ENCODE measurements at regions not wholly inside any gene's neighbourhood (a gene's known extent, or its start where the extent isn't known, plus 50 kb on each side); places are given as distances from the start of the nearest gene placed in this dataset.
"Not testable (repeated sequence)": the region's sequence is repeated elsewhere in the genome, so short reads cannot be mapped to it uniquely, and the experiment has no call there.

GRCh38 chr10:26367771-26368170, 70.4 kb upstream of the APBB1IP start:
- DNase-seq (ENCODE audit: low read depth), result peak; percentile 40

GRCh38 chr10:26368463-26368862, 69.7 kb upstream of the APBB1IP start:
- no peak for DNase-seq (ENCODE audit: low read depth)
- H3K4me3 ChIP-seq (replicated peaks; ENCODE audit: low read depth, low read length), result no peak overlapping the region
- no peak for TF ChIP-seq CTCF (IDR thresholded peaks at IDR 0.05; ENCODE audit: low read length, missing control alignments)

More at GRCh38 chr10:26367771-26368170, 70.4 kb upstream of the APBB1IP start:
- no peak for TF ChIP-seq CTCF (IDR thresholded peaks at IDR 0.05; ENCODE audit: low read length, missing control alignments)
- H3K4me3 ChIP-seq (replicated peaks; ENCODE audit: low read depth, low read length), result no peak overlapping the region

- no peak overlapping the region for H3K4me3 ChIP-seq (replicated peaks; ENCODE audit: low read depth, low read length)
- DNase-seq (ENCODE audit: low read depth), result no peak
- TF ChIP-seq CTCF (IDR thresholded peaks at IDR 0.05; ENCODE audit: low read length, missing control alignments), result no peak
These were observed 65.4 kb upstream of the APBB1IP start for GRCh38 chr10:26372513-26373354.

GRCh38 chr10:26374426-26374825, 63.7 kb upstream of the APBB1IP start:
- no peak for TF ChIP-seq CTCF (IDR thresholded peaks at IDR 0.05; ENCODE audit: low read length, missing control alignments)

GRCh38 chr10:26377224-26377810, 60.8 kb upstream of the APBB1IP start:
- DNase-seq (ENCODE audit: low read depth); H3K4me3 ChIP-seq (replicated peaks; ENCODE audit: low read depth, low read length): not testable (repeated sequence)

More at GRCh38 chr10:26374426-26374825, 63.7 kb upstream of the APBB1IP start:
- H3K4me3 ChIP-seq (replicated peaks; ENCODE audit: low read depth, low read length), result no peak overlapping the region
- no peak for DNase-seq (ENCODE audit: low read depth)

GRCh38 chr10:26378861-26379294, 59.3 kb upstream of the APBB1IP start:
- H3K4me3 ChIP-seq (replicated peaks; ENCODE audit: low read depth, low read length), result no peak overlapping the region
- DNase-seq (ENCODE audit: low read depth), result no peak
- TF ChIP-seq CTCF (IDR thresholded peaks at IDR 0.05; ENCODE audit: low read length, missing control alignments), result no peak

- TF ChIP-seq CTCF (IDR thresholded peaks at IDR 0.05; ENCODE audit: low read length, missing control alignments), result no peak
- H3K4me3 ChIP-seq (replicated peaks; ENCODE audit: low read depth, low read length), result no peak overlapping the region
- peak; percentile 2 for DNase-seq (ENCODE audit: low read depth)
These were observed 57.3 kb upstream of the APBB1IP start for GRCh38 chr10:26380815-26381214.
